ENCODE measurements at regions not wholly inside any gene's neighbourhood (a gene's known extent, or its start where the extent isn't known, plus 50 kb on each side); places are given as distances from the start of the nearest gene placed in this dataset.

GRCh38 chr10:28396331-28396730 lies 93.5 kb upstream of the MPP7 start:
- TF ChIP-seq POLR2A (IDR thresholded peaks at IDR 0.05; ENCODE audit: low read depth) (no peak), CTCF (IDR thresholded peaks at IDR 0.05) (no peak), POLR2AphosphoS5 (IDR thresholded peaks at IDR 0.05) (no peak)
